ENCODE measurements at regions not wholly inside any gene's neighbourhood (a gene's known extent, or its start where the extent isn't known, plus 50 kb on each side); places are given as distances from the start of the nearest gene placed in this dataset.

DNA sequence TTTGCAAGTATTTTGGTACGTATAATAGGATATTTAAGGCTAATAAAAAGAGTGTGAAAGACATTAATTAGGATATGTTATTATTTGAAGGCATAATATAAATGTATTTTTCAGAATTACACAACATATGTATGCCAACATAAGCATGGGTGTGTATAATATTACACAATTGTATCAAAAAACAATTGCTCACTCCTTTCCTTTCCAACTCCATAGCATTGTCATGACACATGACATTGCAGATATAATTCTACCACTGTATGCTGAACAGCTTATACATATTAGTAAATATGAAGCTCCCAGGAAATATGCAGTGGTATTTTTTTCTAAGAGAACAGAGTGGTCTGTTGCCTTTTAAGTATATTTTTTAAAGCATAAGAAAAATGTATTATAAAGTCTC is 593.1 kb downstream of the TMX3 start:
- TF ChIP-seq EZH2 (IDR thresholded peaks at IDR 0.05; ENCODE audit: insufficient read depth, poor library complexity, severe bottlenecking) = no peak
- TF ChIP-seq EZH2phosphoT487 (IDR thresholded peaks at IDR 0.05; ENCODE audit: insufficient read depth, low read depth) = no peak

Measured in GM23248 (cell line).